Tibial nerve (tissue), 4 donors: ENCODE measurements at regions not wholly inside any gene's neighbourhood (a gene's known extent, or its start where the extent isn't known, plus 50 kb on each side); places are given as distances from the start of the nearest gene placed in this dataset.
"Not testable (repeated sequence)": the region's sequence is repeated elsewhere in the genome, so short reads cannot be mapped to it uniquely, and the experiment has no call there.

Experiments used
- DNase-seq, 2 donors: peaks; one replicate each; pipeline ENCODE4 v3.0.0-alpha.2; 2019; ENCODE audit warnings: low spot score in 2 of 2
- H3K27ac ChIP-seq, 4 donors: fragments of 200-600 bp; sonication (generic) in 3 of 4; one replicate each; pipeline ENCODE4 v1.5.1; 2017 to 2019; ENCODE audit warnings: mild to moderate bottlenecking in 1 of 4
- H3K27me3 ChIP-seq, 2 donors: fragments of 200-600 bp; sonication (generic) in 1 of 2; one replicate each; pipeline versions ENCODE4 v1.5.1 to v1.6.0; 2017 to 2019
- H3K36me3 ChIP-seq, 3 donors: fragments of 200-600 bp; sonication (generic); one replicate each; pipeline ENCODE4 v1.5.1; 2018 to 2019
- H3K4me1 ChIP-seq, 4 donors: fragments of 200-600 bp; sonication (generic) in 3 of 4; one replicate each; pipeline ENCODE4 v1.5.1; 2017 to 2019
- H3K4me3 ChIP-seq, 4 donors: fragments of 200-600 bp; sonication (generic) in 3 of 4; one replicate each; pipeline ENCODE4 v1.5.1; 2017 to 2019; ENCODE audit warnings: mild to moderate bottlenecking in 1 of 4, moderate library complexity in 1 of 4
- H3K9me3 ChIP-seq, 4 donors: fragments of 200-600 bp; sonication (generic) in 3 of 4; one replicate each; pipeline ENCODE4 v1.5.1; 2017 to 2019
- EP300 ChIP-seq, 2 donors: sonication (generic); formaldehyde crosslinking; IDR thresholded peaks; one replicate each; pipeline ENCODE4 v1.6.1; 2017; ENCODE audit warnings: antibody characterized with exemption in 2 of 2, mild to moderate bottlenecking in 1 of 2
- POLR2A ChIP-seq, 2 donors: fragments of 450-650 bp; IDR thresholded peaks; one replicate each; pipeline ENCODE4 v1.6.1; 2017; ENCODE audit warnings: antibody characterized with exemption in 2 of 2, mild to moderate bottlenecking in 2 of 2, moderate library complexity in 2 of 2
- WGBS, 2 donors: methylation state at CpG; one replicate each; pipeline ENCODE4 v1.1.5; 2018; 5-methylcytosine and 5-hydroxymethylcytosine counted together
- TF ChIP-seq, protein P1 (sequence below), 5 experiments: fragments of 200-600 bp in 3 of 5; fragments of 450-650 bp in 2 of 5; sonication (generic) in 3 of 5; IDR thresholded peaks; one replicate each; pipeline ENCODE4 v1.5.1; 2016 to 2019; ENCODE audit warnings: antibody characterized with exemption in 5 of 5, mild to moderate bottlenecking in 3 of 5, moderate library complexity in 2 of 5

GRCh38 chr2:145789636-145790035 is 1269.7 kb upstream of the ZEB2 start:
- Histone ChIP-seq H3K27me3 (no peaks in the 10 kb centered on the region), H3K9me3 (peaks cover 0 to 9% (median 0%) of the 10 kb centered on the region in 4 donors), H3K36me3 (no peaks in the 10 kb centered on the region), H3K27ac (no peak overlapping the region), H3K4me3 (no peak overlapping the region), H3K4me1 (no peaks in the 10 kb centered on the region)
- TF ChIP-seq EP300 (IDR thresholded peaks at IDR 0.05) (no peak), POLR2A (IDR thresholded peaks at IDR 0.05) (no peak)
- TF ChIP-seq, protein P1, sequence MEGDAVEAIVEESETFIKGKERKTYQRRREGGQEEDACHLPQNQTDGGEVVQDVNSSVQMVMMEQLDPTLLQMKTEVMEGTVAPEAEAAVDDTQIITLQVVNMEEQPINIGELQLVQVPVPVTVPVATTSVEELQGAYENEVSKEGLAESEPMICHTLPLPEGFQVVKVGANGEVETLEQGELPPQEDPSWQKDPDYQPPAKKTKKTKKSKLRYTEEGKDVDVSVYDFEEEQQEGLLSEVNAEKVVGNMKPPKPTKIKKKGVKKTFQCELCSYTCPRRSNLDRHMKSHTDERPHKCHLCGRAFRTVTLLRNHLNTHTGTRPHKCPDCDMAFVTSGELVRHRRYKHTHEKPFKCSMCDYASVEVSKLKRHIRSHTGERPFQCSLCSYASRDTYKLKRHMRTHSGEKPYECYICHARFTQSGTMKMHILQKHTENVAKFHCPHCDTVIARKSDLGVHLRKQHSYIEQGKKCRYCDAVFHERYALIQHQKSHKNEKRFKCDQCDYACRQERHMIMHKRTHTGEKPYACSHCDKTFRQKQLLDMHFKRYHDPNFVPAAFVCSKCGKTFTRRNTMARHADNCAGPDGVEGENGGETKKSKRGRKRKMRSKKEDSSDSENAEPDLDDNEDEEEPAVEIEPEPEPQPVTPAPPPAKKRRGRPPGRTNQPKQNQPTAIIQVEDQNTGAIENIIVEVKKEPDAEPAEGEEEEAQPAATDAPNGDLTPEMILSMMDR (IDR thresholded peaks at IDR 0.05) = no peak
- WGBS, 2 donors = 92% methylated on average over 3 of the region's 3 CpGs
- DNase-seq = no peak

DNA sequence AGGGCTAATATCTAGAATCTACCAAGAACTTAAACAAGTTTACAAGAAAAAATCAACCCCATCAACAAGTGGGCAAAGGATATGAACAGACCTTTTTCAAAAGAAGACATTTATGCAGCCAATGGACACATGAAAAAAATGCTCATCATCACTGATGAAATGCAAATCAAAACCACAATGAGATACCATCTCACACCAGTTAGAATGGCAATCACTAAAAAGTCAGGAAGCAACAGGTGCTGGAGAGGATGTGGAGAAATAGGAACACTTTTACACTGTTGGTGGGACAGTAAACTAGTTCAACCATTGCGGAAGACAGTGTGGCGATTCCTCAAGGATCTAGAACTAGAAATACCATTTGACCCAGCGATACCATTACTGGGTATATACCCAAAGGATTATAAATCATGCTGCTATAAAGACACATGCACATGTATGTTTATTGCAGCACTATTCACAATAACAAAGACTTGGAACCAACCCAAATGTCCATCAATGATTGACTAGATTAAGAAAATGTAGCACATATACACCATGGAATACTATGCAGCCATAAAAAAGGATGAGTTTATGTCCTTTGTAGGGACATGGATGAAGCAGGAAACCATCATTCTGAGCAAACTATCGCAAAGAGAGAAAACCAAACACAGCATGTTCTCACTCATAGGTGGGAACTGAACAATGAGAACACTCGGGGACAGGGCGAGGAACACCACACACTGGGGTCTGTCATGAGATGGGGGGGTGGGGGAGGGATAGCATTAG is 1267.9 kb upstream of the ZEB2 start:
- not testable (repeated sequence) for H3K4me3 ChIP-seq, H3K27ac ChIP-seq
- WGBS, 2 donors = 95 to 99% methylated on average over 6 of the region's 6 CpGs

GRCh38 chr2:145782607-145783006 is 1262.7 kb upstream of the ZEB2 start:
- not testable (repeated sequence) for H3K36me3 ChIP-seq, H3K4me3 ChIP-seq, H3K27ac ChIP-seq, H3K4me1 ChIP-seq, DNase-seq, H3K9me3 ChIP-seq, H3K27me3 ChIP-seq
- WGBS, 2 donors = 90 to 92% methylated on average over 4 to 5 of the region's 5 CpGs

More for the DNA sequence above, 1267.9 kb upstream of the ZEB2 start:
- not testable (repeated sequence) for H3K9me3 ChIP-seq, H3K4me1 ChIP-seq, H3K36me3 ChIP-seq, H3K27me3 ChIP-seq, DNase-seq

DNA sequence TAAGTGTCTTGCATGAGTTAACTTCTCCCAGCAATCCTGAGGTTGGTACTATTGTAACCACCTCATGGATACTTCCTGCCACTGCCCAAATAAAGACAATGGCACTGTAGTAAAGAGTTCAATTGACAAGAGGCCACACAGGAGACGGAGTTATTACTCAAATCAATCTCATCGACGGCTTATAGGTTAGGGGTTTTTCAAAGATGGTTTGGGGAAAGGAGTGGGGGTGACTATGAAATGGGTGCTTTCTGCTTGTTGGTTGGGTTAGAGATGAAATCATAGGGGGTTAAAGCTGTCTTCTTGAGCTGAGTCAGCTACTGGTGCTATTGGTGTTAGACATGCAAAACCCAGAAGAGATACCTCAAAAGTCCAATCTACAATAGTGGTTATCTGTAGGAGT is 1258.0 kb upstream of the ZEB2 start:
- Histone ChIP-seq H3K27me3 (no peaks in the 10 kb centered on the region), H3K9me3 (no peaks in the 10 kb centered on the region), H3K27ac (no peak overlapping the region), H3K4me3 (no peak overlapping the region), H3K4me1 (no peaks in the 10 kb centered on the region), H3K36me3 (no peaks in the 10 kb centered on the region)
- no peak for TF ChIP-seq POLR2A (IDR thresholded peaks at IDR 0.05)
- no peak for TF ChIP-seq EP300 (IDR thresholded peaks at IDR 0.05)
- TF ChIP-seq, protein P1 (IDR thresholded peaks at IDR 0.05) = no peak
- WGBS, 2 donors = 88 to 95% methylated on average over 3 of the region's 3 CpGs
- no peak for DNase-seq

DNA sequence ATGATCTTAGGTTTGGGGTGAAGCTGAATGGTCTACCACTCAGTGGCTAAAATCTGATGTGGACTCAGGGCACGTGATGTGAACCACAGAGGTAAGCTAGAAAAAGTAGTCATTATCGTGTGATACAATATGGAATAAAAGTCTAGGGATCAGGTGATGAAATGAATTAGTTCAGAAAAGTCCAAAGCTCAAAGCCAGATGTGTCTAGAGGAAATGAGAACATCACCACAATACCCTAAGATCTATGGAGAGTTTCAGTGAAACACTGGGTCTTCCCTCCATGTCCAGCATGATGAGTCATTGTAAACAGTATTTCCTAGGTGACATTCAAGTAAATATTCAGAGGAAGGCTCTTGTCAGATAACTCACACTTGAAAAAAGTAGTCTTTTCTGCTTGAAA is 1257.4 kb upstream of the ZEB2 start:
- H3K27ac ChIP-seq = no peak overlapping the region
- H3K4me3 ChIP-seq = no peak overlapping the region
- no peaks in the 10 kb centered on the region for H3K4me1 ChIP-seq
- WGBS, 2 donors = 90 to 91% methylated on average over 2 of the region's 2 CpGs
- DNase-seq = no peak
- H3K9me3 ChIP-seq = no peaks in the 10 kb centered on the region
- no peaks in the 10 kb centered on the region for H3K36me3 ChIP-seq
- H3K27me3 ChIP-seq = no peaks in the 10 kb centered on the region
- no peak for TF ChIP-seq EP300 (IDR thresholded peaks at IDR 0.05)
- no peak for TF ChIP-seq POLR2A (IDR thresholded peaks at IDR 0.05)
- TF ChIP-seq, protein P1 (IDR thresholded peaks at IDR 0.05) = no peak

DNA sequence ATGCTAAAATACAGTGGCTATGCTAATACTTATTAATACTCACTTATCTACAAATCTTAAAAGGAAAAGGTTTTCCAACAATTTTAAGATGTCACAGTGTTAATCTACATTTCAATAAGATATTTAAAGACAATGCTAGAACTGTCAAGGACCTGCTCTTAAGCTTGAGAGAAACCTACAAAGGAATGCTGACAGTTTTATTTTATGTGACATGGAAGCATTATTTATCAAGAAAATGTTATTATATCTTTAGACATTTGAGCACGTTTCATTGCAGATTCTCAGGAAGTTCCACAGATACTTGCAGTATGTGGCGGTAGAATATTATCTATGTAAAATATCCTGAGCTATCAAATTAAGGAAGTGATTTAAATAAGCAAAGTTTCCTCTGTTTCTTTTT is 1255.7 kb upstream of the ZEB2 start:
- no peaks in the 10 kb centered on the region for H3K9me3 ChIP-seq
- H3K4me3 ChIP-seq = no peak overlapping the region
- TF ChIP-seq EP300 (IDR thresholded peaks at IDR 0.05) (no peak), POLR2A (IDR thresholded peaks at IDR 0.05) (no peak)
- TF ChIP-seq, protein P1 (IDR thresholded peaks at IDR 0.05) = no peak
- no peak overlapping the region for H3K27ac ChIP-seq
- no peak for DNase-seq
- H3K36me3 ChIP-seq = no peaks in the 10 kb centered on the region
- no peaks in the 10 kb centered on the region for H3K27me3 ChIP-seq
- H3K4me1 ChIP-seq = no peaks in the 10 kb centered on the region
- WGBS, 2 donors = 68 to 73% methylated on average over 2 of the region's 2 CpGs
